Embryonic facial prominence (tissue), 1 donor: ENCODE measurements at regions not wholly inside any gene's neighbourhood (a gene's known extent, or its start where the extent isn't known, plus 50 kb on each side); places are given as distances from the start of the nearest gene placed in this dataset.
"Not testable (repeated sequence)": the region's sequence is repeated elsewhere in the genome, so short reads cannot be mapped to it uniquely, and the experiment has no call there.

Experiments used
- DNase-seq: peaks from one replicate; pipeline ENCODE4 v3.0.0-alpha.2; 2016; ENCODE audit errors: extremely low spot score

GRCh38 chr1:244322791-244323521 lies 128.8 kb downstream of the ADSS2 start:
- no peak for DNase-seq

GRCh38 chr1:244324176-244324883 lies 127.4 kb downstream of the ADSS2 start:
- no peak for DNase-seq

- no peak for DNase-seq
Measured at GRCh38 chr1:244325056-244325758, 126.5 kb downstream of the ADSS2 start.

- DNase-seq = no peak
Measured at GRCh38 chr1:244326757-244327156, 125.0 kb downstream of the ADSS2 start.

- DNase-seq = no peak
Measured at GRCh38 chr1:244327533-244327932, 124.2 kb downstream of the ADSS2 start.

- no peak for DNase-seq
Measured at GRCh38 chr1:244328476-244328875, 123.2 kb downstream of the ADSS2 start.

- no peak for DNase-seq
Measured at GRCh38 chr1:244329591-244330317, 122.0 kb downstream of the ADSS2 start.

- DNase-seq = no peak
Measured at GRCh38 chr1:244330318-244330625, 121.4 kb downstream of the ADSS2 start.

GRCh38 chr1:244332761-244333160 lies 118.9 kb downstream of the ADSS2 start:
- DNase-seq = not testable (repeated sequence)

- DNase-seq = not testable (repeated sequence)
Measured at GRCh38 chr1:244334315-244334714, 117.4 kb downstream of the ADSS2 start.

GRCh38 chr1:244334842-244335241 lies 116.9 kb downstream of the ADSS2 start:
- not testable (repeated sequence) for DNase-seq

- no peak for DNase-seq
Measured at GRCh38 chr1:244335456-244335855, 116.3 kb downstream of the ADSS2 start.

- no peak for DNase-seq
Measured at GRCh38 chr1:244336232-244336899, 115.3 kb downstream of the ADSS2 start.

- no peak for DNase-seq
Measured at GRCh38 chr1:244337839-244338238, 113.9 kb downstream of the ADSS2 start.

- no peak for DNase-seq
Measured at GRCh38 chr1:244339073-244339692, 112.5 kb downstream of the ADSS2 start.

GRCh38 chr1:244339776-244340175 lies 111.9 kb downstream of the ADSS2 start:
- no peak for DNase-seq

- DNase-seq = no peak
Measured at GRCh38 chr1:244340396-244340795, 111.3 kb downstream of the ADSS2 start.

- DNase-seq = no peak
Measured at GRCh38 chr1:244341455-244342450, 110.0 kb downstream of the ADSS2 start.

GRCh38 chr1:244344001-244344400 lies 107.7 kb downstream of the ADSS2 start:
- no peak for DNase-seq
